ENCODE measurements at regions not wholly inside any gene's neighbourhood (a gene's known extent, or its start where the extent isn't known, plus 50 kb on each side); places are given as distances from the start of the nearest gene placed in this dataset.

DNA sequence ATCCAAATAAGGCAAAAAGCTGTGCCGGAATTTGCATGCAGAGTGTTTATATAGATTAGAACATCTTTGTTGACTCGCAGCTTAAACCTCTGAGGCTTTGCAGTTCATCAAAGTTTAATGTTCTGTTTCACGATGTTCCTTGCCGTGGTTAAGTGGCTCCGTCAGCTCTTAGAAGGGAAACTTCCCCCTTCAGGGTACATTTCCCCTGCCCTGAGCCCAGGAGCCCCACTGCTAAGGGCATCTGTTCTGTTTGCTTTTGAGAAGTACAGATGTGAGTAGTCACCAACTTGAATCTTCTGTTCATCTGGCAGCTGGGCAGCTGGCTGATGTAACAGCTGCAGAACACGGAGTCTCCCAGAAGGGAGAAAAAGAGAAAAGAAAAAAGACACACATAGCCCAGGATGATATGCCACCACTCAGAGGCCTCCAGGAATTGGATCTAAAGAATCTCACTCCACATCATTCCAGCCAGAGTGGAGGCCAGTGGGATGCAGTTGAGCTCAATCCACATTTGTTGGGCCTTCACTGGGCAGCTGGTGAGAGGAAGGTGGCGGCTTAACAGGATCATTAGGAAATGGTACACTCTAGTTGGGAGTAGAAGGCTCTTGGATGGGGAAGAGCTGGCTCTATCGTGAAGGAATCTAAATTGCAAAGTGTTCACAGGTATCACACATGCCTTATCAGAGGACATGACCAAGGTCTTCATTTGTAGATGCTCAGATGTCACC, 178.7 kb upstream of the RBPJ start:
- DNase-seq = peak; percentile 59

DNA sequence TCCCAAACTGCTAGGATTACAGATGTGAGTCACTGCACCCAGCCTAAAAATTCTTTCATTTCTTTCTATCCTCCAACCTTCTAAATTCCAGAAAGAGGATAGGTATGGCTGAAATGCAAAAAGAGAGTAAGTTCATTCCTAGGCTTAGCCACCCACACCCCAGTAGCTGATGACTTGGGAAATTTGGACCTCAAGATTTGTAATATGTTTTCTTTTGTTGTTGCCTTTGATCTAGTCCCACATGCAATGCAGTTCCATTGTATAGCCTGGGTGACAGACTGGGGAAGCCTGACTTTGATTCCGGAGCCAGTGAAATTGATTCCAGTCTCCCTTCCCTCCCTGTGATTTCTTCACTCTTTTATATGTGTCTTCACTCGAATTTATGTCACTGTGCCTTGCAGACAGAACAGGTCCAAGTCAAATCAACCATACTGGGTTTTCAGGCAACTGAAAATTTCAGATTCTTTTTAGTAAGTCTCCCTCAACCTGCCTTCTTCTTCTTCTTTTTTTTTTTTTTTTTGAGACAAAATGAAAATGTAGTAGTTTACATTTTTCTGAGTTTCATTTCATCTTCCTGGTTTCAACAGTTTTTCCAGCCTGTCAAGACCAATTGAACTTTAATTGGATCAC, 176.2 kb upstream of the RBPJ start:
- DNase-seq = no peak

DNA sequence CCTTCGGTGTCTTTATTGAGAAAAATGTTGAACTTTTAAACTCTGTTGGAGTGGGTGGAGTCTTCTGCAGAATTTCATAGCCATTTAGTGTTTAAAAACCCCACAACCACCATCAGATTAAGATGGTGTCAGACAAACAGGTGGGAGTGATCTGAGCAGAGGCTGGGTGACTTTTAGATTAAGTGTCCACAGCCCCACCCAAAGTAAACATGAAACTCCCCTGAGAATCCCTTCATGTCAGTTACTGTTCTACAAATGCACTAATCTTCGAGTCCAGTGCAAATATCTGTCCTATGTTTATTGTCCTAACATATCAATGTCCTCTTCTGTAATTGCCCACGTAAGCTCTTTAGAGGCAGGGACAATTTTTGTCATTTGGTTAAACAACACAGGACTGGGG, 175.6 kb upstream of the RBPJ start:
- DNase-seq = no peak

DNA sequence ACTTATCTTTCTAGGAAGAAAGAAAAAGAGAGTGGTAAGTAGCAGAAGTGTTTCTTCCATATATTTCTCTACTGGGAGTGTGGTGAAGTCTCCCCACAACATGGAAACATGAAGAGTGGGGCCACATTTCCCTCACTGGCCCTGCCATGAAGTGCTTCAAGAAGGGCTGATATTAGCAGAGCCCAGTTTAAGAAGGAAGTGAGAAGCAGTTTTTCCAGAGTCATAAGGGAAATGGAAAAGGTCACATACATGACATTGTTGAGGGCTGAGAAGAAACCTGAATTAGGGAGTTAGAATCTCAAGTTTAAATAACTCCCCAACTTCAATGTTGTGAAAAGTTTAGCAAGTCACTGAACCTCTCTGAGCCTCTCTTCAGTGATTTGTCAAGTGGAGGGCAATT, 171.9 kb upstream of the RBPJ start:
- DNase-seq = no peak

DNA sequence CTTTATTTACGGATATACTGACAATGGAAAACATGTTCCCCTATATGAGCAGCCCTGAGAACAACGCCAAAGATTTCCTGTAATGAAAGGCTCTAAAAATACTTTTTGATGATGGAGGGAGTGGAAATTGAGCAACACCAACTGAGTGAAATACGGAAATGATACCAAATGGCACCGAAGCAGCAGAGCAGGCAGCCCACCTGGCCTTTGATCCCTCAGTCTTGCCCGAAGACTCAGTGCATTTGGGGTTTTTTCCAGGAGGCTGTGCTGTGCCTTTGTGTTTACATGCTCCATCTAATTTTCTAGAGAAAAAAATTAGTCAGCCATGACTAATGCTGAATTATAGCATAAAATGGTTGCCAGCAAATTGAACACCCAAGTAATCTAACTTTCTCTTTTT, 169.9 kb upstream of the RBPJ start:
- DNase-seq = no peak

DNA sequence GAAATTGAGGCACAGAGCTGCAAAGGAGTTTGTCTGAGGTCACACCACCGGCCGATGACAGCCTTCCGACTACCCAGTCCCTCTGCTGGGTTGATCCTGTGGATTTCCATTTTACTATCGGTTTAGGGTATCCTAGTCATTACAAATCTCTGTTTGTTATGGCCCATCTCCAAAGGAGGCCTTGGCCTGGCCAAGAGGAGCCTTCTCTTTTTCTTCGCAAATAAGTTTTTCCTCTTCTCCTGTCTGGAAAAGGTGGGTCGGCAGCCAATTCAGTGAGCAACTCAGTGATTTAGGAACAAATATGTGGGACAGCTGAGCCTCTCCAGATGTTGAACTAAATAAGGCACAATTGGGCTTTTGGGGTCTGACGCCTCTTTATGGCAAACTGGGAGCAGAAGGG, 169.2 kb upstream of the RBPJ start:
- DNase-seq = peak; percentile 89

DNA sequence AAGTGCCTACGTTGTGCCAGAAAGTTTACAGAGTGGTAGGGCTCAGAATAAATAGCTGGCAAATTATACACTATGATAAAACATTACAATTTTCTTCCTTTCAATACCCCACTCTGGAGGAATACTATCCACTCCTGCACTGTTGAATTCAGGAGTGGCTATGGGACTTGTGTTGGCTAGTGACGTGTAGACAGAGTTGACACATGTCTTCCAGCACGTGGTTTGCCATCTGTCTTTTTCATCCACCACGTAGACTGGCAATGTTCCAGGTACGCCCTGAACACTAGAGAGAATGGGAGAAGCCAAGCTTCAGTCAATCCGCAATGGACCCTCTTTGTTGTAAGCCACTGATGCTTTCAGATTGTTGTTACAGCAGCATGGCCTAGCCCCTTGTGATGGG, 168.8 kb upstream of the RBPJ start:
- DNase-seq = no peak

DNA sequence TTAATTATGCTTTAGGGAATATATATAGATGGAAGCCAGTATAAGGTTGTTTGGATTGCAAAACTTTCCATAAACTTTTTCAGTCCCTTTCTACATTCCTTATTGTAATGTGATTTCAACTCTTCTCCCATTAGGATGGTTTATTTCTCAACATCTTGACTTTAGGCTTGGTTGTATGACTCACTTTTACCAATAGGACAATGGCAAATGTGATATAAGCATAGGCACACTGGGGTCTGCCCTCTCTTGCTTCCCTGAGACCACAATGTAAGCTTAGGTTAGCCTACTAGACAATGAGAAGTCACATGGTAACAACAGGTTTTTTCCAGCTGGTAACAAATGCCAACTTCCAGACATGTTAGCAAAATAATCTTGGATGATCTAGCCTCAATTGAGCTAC, 163.3 kb upstream of the RBPJ start:
- DNase-seq = no peak

DNA sequence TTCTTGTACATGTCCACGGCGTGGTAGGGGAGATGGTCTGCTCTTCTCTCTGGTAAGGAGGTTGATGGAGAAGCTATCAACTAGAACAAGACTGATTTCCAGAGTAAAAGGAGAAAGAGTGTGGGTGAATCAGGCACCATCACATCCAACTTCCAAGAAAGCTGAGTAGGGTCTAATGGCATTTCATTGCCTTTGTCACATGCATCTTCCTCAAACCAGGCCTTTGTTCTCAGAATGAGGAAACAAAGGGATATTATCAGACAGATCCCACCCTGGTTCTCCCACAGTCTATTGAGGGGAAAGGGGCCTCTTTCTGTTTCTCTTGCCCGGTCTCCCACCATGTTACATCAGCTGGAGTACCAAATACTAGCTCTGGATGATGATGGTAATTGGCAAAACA, 160.2 kb upstream of the RBPJ start:
- DNase-seq = no peak

DNA sequence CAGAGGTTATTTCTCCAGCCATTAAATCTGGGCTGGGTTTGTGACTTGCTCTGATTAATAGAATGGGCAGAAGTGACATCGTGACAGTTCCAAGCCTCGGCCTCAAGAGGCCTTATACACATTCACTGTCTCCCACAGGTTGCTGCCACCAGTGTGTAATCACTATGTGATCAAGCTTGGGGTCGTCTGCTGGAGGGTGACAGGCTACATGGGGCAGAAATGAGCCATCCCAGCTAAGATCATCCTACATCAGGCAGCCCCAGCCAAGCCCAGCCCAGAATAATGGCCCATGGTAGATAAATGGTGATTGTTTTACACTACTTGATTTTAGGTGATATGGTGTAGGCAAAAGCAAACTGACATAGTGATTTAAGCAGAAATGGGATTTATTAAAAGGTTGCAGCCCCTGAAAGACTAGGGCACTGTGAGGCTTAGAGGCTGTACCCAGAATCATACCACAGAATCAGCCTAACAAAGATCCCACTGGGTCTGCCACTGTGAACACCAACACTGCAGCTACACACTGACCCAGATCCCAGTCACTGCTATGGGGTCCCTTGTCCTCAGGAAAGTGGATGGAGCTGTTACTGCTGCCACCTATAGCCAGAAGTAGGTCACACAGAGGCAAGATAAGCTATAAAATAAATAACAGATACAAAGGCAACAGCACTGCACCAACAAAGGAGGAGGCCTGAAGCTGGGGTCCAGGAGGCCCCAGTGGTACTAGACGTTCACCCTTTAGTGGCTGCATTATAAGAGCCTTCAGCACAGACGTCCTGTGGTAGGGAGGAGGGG, 159.6 kb upstream of the RBPJ start:
- DNase-seq = no peak

DNA sequence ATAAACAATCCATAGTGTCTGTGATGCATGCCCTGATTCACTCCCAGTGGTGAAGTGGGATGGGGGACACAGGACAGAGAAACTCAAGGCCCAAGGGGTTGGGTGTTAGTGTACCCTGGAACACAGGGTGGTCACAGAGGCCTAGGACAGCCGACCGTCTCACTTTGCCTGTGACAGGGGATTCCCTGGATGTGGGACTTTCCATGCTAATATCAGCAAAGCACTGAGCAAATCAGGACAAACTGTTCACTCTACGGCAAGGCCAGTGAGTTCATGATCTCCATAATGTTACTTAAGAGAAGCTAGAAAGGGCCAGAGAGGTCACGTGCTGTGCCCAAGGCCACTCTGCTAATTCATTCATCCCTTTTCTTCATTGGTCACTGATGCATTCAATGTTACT, 158.7 kb upstream of the RBPJ start:
- DNase-seq = no peak

DNA sequence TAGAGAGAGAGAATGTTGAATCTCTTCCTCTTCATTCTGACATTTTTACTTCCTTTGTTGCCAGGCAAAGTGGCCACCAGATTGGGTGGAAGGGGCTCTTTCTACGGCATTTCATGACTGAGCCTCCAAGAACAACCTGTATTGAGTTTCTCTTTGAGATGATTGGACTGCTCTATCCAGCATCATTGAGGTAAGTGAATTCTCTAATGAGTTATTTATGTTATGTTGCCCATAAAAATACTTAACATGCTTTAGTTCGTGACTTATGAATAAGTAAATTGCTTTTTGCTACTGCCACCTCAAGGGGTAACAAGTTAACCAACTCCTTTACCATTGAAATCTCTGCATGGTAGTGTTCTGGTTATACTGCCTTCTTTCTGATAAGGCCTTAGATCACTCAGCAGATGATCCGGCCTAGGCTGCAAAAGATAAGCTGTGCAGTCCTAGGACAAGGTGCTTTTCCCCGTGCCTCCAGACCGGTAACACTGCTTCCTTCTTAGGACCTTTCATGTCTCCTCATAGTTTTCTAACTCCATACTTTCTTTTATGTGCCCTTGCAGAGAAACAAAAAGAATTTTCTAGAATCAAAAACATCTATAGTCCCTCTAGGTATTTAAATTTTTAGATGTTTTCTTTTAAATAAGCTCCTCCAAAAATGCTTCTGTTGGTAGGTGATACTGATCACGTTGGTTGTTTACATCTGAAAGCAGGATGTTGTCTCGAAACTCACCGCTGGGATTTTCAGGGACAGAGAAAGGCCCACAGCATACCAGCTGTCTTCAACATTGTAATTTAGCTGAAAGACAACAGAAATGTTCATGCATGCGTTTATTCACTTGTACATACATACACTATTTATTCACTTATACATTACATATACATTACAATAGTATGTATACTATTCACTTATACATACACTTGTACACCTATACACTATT, 157.1 kb upstream of the RBPJ start:
- DNase-seq = no peak

DNA sequence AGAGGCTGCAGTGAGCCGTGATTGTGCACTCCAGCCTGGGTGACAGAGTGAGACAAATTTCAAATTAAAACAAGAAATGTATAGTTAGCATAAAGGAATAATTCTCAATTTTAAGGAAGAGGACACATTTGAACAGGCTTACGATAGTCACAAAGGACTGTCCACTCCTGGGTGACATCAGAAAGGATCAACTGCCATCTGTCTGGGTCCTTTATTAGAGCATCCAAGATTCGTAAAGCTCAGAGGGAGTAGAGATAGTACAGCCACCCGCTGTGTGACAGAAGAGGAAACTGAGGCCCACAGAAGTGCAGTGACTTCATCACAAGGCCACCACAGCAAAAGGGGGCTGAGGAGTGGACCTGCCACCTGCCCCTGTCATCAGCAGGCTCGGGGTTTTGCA, 149.3 kb upstream of the RBPJ start:
- DNase-seq = no peak

DNA sequence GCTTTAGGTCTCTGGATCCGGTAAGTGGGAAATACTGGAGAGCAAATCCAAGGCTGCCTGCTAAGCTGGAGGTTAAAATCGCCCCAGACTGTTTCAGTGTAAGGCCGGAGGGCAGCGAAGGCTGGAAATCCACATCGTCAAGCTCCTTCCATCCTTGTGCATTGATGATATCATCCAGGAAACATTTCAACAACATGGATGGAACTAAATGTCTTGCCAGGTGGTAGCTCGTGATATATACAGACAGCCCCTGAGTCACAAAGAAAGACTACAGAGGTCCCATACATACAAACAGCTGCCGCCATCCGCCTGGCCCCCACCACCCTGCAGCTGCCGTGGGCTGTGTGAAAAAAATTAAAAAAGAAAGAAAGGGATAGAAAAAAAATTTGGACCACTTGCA, 148.9 kb upstream of the RBPJ start:
- DNase-seq = peak; percentile 75

DNA sequence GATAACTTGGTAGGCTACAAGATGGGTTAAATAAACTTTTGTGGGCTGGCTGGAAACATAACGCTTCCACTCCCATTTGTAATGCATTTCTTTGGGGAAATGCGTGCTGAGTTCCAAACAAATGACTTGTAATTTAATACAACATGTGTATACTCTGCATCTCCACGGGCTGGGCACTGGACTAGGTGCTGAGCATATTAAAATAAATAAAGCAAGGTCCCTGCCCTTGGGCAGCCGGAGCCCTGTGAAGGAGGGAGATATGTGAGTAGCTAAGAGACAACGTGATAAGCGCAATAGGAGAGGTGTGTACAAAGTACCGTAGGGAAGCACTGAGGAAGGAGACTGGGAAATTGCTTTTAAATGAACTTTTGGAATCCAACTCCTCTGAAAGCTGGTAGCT, 147.2 kb upstream of the RBPJ start:
- DNase-seq = no peak

DNA sequence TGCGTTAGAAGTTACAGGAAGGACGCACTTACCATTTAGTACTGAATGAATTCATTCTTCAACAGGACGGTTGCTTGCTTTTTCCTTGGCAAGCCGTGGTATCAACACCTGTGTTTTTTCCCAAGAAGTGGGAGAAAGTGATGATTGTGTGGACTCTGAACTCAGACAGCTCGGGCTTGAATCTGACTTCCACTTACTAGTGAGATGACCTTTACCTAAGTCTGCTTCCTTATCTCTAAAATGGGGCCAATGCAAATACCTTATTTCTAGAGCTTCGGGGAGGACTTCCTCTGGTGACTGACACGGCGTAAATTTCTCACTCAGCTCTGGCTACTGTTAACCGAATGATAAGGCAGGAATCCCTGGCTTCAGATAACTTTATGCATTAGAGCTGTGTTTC, 146.8 kb upstream of the RBPJ start:
- no peak for DNase-seq

DNA sequence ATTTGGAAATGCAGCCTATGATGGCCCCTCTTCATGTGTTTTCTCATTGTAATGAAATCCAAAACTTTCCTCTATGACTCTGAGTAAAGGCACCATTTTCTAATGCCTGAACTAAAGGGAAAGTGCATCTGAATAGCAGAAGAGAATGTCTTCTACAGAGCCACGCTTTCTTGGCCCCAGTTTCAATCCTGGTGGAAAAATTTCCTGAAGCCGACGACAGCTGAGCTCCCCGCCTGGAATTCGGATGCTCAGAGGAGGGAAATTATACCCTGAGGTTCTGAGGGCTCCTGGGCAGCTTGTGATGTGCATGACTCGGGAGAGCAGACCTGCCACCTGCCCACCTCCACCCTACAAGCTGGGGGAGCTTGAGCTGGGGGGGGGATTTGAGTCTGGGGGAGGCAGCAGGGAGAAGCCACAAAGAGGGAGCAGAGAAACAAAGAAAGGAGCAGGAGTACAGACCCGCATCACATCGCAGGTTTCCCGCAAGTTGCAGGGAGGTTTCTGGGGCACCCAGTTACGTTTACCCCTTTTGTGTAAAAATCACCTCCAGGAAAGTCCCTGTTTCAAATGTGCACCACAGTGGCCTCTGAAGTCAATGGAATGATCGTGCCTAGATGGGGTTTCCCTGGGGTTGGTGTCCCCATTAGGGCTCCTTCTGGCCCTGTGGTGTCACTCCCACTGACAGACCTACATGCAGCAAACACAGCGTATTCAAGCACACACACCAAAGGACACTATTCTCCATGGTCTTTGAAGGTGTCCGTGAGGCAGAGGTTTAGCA, 145.6 kb upstream of the RBPJ start:
- peak; percentile 80 for DNase-seq

DNA sequence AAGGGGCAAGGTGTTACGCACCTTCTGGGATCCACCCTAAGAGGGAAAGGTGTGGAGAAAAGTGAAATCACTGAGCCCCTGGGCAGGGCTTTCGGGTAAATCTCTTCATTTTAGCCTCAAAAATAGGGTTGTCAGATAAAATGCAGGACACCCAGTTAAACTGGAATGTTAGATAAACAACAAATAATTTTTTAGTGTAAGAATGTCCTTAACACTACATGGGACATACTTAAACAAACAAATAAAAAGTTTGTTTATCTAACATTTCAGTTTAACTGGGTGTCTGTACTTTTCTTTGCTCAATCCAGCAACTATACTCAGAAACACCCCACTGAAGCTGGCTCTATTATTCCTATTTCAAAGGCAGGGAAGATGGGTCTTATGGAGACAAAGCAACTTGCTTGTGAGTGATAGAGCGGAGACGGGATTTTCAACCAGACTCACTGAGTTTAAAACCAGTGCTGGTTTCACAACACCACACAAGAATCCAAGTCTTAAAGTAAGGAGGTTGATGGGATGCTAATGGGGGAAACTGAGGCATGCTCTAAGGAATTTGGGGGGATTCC, 144.8 kb upstream of the RBPJ start:
- no peak for DNase-seq

DNA sequence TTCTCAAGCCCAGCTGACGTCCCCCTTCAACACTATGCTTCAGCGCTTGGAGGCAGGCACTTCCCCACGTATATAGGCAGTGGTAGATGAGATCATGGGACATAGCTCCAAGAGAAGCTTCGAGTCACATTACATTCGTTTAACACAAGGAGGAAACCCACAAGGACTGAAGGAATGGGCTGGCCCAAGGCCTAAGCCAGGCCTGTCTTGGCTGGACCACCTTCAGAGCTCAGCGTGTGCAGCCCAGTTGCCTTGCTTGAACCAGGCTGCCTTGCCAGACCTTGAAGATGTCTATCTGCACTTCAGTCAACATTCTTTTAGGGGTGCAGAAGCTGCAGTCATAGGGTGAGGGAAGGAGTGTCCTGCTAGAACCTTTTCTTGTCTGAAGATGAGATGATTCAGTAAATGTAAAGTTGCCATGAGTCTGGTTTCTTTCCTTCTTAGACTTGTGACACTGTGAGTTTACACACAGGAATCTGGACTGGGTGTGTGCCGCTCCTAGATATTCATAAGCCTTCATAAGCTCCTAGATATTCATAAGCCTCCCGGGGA, 144.1 kb upstream of the RBPJ start:
- peak; percentile 86 for DNase-seq

DNA sequence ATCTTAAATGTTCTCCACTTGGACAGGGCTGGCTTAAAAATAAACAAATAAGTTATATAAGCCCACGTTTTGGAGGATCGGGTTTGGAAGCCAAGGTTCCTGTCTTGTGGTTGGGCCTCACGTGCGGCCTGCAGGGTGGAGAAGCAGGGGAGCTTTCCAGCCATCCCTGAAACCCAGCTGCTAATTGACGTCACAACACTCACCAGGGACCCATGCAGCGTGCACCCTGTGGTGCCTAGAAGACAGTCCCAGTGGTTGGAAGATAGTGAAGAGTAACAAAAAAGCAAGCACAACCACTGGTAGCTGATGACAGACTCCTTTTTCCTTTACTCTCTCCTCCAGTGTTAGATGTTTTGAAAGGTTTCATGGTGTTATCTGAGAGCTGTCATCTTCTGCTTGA, 142.0 kb upstream of the RBPJ start:
- DNase-seq = peak; percentile 49

DNA sequence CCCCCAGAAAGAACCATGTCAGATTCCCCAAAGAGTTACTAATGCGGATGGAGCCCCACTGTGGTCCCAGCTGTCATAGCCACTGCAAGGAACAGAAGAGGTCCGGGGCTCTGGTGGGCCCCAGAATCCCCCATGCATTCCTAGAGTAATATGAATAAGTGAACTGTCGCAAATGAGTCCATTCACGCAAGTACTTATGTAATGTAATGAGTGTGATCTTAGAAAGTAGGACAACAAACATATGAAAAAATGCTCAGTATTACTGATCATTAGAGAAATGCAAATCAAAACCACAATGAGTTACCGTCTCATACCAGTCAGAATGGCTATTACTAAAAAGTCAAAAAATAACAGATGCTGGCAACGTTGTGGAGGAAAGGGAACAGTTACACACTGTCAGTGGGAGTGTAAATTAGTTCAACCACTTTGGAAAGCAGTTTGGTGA, 141.5 kb upstream of the RBPJ start:
- no peak for DNase-seq
